AG10803 (cell line): ENCODE measurements at regions not wholly inside any gene's neighbourhood (a gene's known extent, or its start where the extent isn't known, plus 50 kb on each side); places are given as distances from the start of the nearest gene placed in this dataset.

Experiments
- DNase-seq: peaks from one replicate; pipeline ENCODE4 v3.0.0; 2010; ENCODE audit warnings: low read depth
- H3K4me3 ChIP-seq: 2 replicates; pipeline ENCODE4 v1.5.1; 2011; ENCODE audit warnings: mild to moderate bottlenecking, low read length, control low read depth
- TF ChIP-seq, protein P1 (sequence below): conservative IDR thresholded peaks from 2 replicates; pipeline ENCODE4 v1.5.1; 2011; ENCODE audit warnings: mild to moderate bottlenecking, low read length, control low read depth, inconsistent platforms

DNA sequence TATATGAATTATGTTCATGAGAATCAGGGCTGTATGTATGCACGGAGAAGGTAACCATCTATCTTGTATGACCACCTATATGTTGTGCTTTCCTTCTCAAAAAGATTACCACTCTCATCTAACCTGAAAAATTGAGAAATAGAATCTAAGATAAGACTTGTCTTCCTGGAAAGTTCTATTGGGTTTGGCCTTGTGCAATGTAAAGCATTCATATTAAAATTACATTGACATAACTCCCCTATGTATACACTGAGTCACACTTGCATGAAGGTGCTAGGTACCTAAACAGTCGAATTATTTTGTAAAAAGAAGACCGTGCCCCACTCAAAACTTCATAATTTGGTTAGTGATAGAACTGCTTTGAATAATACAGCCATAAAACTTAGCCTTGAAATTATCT is 54.5 kb upstream of the RFXAP start:
- H3K4me3 ChIP-seq = no peak overlapping the region
- TF ChIP-seq, protein P1, sequence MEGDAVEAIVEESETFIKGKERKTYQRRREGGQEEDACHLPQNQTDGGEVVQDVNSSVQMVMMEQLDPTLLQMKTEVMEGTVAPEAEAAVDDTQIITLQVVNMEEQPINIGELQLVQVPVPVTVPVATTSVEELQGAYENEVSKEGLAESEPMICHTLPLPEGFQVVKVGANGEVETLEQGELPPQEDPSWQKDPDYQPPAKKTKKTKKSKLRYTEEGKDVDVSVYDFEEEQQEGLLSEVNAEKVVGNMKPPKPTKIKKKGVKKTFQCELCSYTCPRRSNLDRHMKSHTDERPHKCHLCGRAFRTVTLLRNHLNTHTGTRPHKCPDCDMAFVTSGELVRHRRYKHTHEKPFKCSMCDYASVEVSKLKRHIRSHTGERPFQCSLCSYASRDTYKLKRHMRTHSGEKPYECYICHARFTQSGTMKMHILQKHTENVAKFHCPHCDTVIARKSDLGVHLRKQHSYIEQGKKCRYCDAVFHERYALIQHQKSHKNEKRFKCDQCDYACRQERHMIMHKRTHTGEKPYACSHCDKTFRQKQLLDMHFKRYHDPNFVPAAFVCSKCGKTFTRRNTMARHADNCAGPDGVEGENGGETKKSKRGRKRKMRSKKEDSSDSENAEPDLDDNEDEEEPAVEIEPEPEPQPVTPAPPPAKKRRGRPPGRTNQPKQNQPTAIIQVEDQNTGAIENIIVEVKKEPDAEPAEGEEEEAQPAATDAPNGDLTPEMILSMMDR = no peak
- no peak for DNase-seq

GRCh38 chr13:36764957-36765356 is 54.1 kb upstream of the RFXAP start:
- TF ChIP-seq, protein P1 = no peak
- no peak overlapping the region for H3K4me3 ChIP-seq
- DNase-seq = no peak

GRCh38 chr13:36766295-36766694 is 52.7 kb upstream of the RFXAP start:
- no peak overlapping the region for H3K4me3 ChIP-seq
- peak; percentile 48 for DNase-seq
- TF ChIP-seq, protein P1 = no peak

GRCh38 chr13:36767276-36767675 is 51.7 kb upstream of the RFXAP start:
- TF ChIP-seq, protein P1 = no peak
- H3K4me3 ChIP-seq = no peak overlapping the region
- no peak for DNase-seq

GRCh38 chr13:36769126-36769525 is 49.9 kb upstream of the RFXAP start:
- no peak overlapping the region for H3K4me3 ChIP-seq
- DNase-seq = no peak
- TF ChIP-seq, protein P1 = no peak
